ENCODE measurements at regions not wholly inside any gene's neighbourhood (a gene's known extent, or its start where the extent isn't known, plus 50 kb on each side); places are given as distances from the start of the nearest gene placed in this dataset.

DNA sequence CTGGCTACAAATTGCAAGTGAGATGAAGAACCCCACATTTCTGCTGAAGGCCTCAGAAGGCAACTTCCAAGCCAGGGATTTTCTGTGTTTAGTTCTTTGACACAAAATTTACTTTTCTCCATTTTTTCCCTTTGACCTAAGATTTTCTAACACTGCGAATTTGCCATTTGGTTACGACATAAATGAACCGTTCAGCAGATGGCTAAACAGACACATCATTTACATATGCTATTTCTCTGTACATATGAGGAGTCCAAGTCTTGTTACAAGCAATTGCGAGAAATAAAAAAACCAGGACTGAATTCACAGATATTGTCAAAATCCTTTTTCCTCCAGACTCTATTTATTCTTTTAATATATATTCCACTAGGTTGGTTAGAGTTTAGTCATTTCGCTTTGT lies 978.6 kb downstream of the NLGN4X start:
- Histone ChIP-seq H2BK5ac (ENCODE audit: low read depth, low read length, poor library complexity, severe bottlenecking) (no peak overlapping the region), H3K27me3 (ENCODE audit: control insufficient read depth, insufficient read depth, low read length) (no peaks in the 10 kb centered on the region), H3K4me1 (ENCODE audit: control insufficient read depth, insufficient read depth, low read length) (no peaks in the 10 kb centered on the region), H3K4me2 (ENCODE audit: low read depth, low read length) (no peak overlapping the region), H2AK9ac (replicated peaks; ENCODE audit: low read depth, low read length, poor library complexity) (no peak overlapping the region), H3K14ac (replicated peaks; ENCODE audit: low read depth, low read length) (no peak overlapping the region), H2BK15ac (ENCODE audit: low read depth, low read length) (no peak overlapping the region), H3K36me3 (ENCODE audit: control insufficient read depth, insufficient read depth, low read length) (no peaks in the 10 kb centered on the region), H3K18ac (ENCODE audit: low read depth, low read length) (no peak overlapping the region), H3K9me1 (ENCODE audit: insufficient read depth, low read length) (no peaks in the 10 kb centered on the region), H3K27ac (ENCODE audit: insufficient read depth, low read length) (no peak overlapping the region), H4K20me1 (ENCODE audit: insufficient read depth, low read length) (no peaks in the 10 kb centered on the region), H4K91ac (ENCODE audit: insufficient read depth, low read depth, low read length) (no peak overlapping the region), H2AFZ (replicated peaks; ENCODE audit: low read length, poor library complexity) (no peak overlapping the region), H3K4me3 (ENCODE audit: insufficient read depth, low read depth, low read length) (no peak overlapping the region), H2BK120ac (ENCODE audit: low read depth, low read length) (no peak overlapping the region), H3K23ac (ENCODE audit: low read depth, low read length) (no peak overlapping the region), H4K8ac (ENCODE audit: low read depth in 2 of 2, low read length in 2 of 2) (no peak overlapping the region), H2BK20ac (ENCODE audit: low read depth, low read length) (no peak overlapping the region), H2AK5ac (ENCODE audit: low read depth, low read length) (no peak overlapping the region), H3K79me1 (ENCODE audit: low read depth in 1 of 2, low read length in 2 of 2) (no peaks in the 10 kb centered on the region), H3K56ac (ENCODE audit: extremely low read depth, insufficient read depth, low read length) (no peak overlapping the region), H3K4ac (ENCODE audit: low read depth, low read length) (no peak overlapping the region), H3K9ac (ENCODE audit: low read depth, low read length) (no peak overlapping the region), H4K5ac (ENCODE audit: low read depth, low read length) (no peak overlapping the region), H3K9me3 (ENCODE audit: control insufficient read depth, insufficient read depth, low read length) (no peaks in the 10 kb centered on the region; the same call in 1 of the 2 replicates)
- no CpG with 5 or more reads among the region's 5 CpGs for WGBS, 2 experiments (ENCODE audit: extremely low coverage in 2 of 2, insufficient read length in 1 of 2)
- no TSS peak for BruUV-seq (replicated peaks)
- CTCF ChIA-PET, result no interaction called here
- in situ Hi-C loops (cut with MboI; ENCODE audit: low sequenced_read_pairs), result no loop called here
- DNase-seq (no peak), ATAC-seq (ENCODE audit: low read depth) (no peak)
- intact Hi-C loops (cut with micrococcal nuclease), result no loop called here
- TF ChIP-seq SMC3 (IDR thresholded peaks at IDR 0.05; ENCODE audit: low read depth, low read length), result no peak
- TF ChIP-seq, protein P1, sequence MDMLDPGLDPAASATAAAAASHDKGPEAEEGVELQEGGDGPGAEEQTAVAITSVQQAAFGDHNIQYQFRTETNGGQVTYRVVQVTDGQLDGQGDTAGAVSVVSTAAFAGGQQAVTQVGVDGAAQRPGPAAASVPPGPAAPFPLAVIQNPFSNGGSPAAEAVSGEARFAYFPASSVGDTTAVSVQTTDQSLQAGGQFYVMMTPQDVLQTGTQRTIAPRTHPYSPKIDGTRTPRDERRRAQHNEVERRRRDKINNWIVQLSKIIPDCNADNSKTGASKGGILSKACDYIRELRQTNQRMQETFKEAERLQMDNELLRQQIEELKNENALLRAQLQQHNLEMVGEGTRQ (IDR thresholded peaks at IDR 0.05; ENCODE audit: low read depth, low read length), result no peak
- POLR2A ChIA-PET (ENCODE audit: unreplicated experiment), result no interaction called here
- dilution Hi-C loops (cut with HindIII; ENCODE audit: low sequenced_read_pairs, unreplicated experiment), result no loop called here

Data from IMR-90 (cell line).